HCT116 (cell line): ENCODE measurements at regions not wholly inside any gene's neighbourhood (a gene's known extent, or its start where the extent isn't known, plus 50 kb on each side); places are given as distances from the start of the nearest gene placed in this dataset.

Experiments
- ATF3 ChIP-seq: IDR thresholded peaks from 2 replicates; pipeline ENCODE4 v1.6.1; 2012
- CTCF ChIP-seq, 3 experiments: fragments of 200-600 bp in 1 of 3; sonication (generic) in 1 of 3; IDR thresholded peaks in 2 of 3; conservative IDR thresholded peaks in 1 of 3; 2 replicates each; pipeline ENCODE4 v1.5.1; 2012 to 2017; ENCODE audit warnings: low read depth in 2 of 3, low read length in 2 of 3, antibody characterized with exemption in 1 of 3, borderline replicate concordance in 1 of 3, control low read depth in 1 of 3, mild to moderate bottlenecking in 1 of 3, mixed read lengths in 1 of 3, mixed run types in 1 of 3, moderate library complexity in 1 of 3; ENCODE audit not compliant: insufficient read depth in 1 of 3
- EZH2 ChIP-seq: fragments of 200-600 bp; sonication (generic); IDR thresholded peaks from 2 replicates; pipeline ENCODE4 v1.6.1; 2017; ENCODE audit warnings: antibody characterized with exemption, mixed run types
- JUND ChIP-seq: IDR thresholded peaks from 2 replicates; pipeline ENCODE4 v1.6.1; 2012
- MAX ChIP-seq: IDR thresholded peaks from 2 replicates; pipeline ENCODE4 v1.6.1; 2012
- POLR2A ChIP-seq: IDR thresholded peaks from 2 replicates; pipeline ENCODE4 v1.7.0; 2011; ENCODE audit warnings: borderline replicate concordance; ENCODE audit not compliant: insufficient read depth, insufficient read length; ENCODE audit errors: extremely low read depth
- POLR2AphosphoS5 ChIP-seq: IDR thresholded peaks from 2 replicates; pipeline ENCODE4 v1.6.1; 2011; ENCODE audit warnings: mild to moderate bottlenecking, low read depth, low read length, moderate library complexity
- RAD21 ChIP-seq: IDR thresholded peaks from 2 replicates; pipeline ENCODE4 v1.6.1; 2012; ENCODE audit warnings: low read depth, mild to moderate bottlenecking
- SP1 ChIP-seq: IDR thresholded peaks from 2 replicates; pipeline ENCODE4 v1.6.1; 2012; ENCODE audit warnings: low read depth
- ZFX ChIP-seq: fragments of 450-650 bp; IDR thresholded peaks from 2 replicates; pipeline ENCODE4 v1.6.1; 2017

GRCh38 chr4:23333556-23333945, 556.3 kb downstream of the PPARGC1A start:
- TF ChIP-seq POLR2A: no peak
- TF ChIP-seq EZH2: no peak
- no peak for TF ChIP-seq POLR2AphosphoS5
- no peak for TF ChIP-seq ATF3
- TF ChIP-seq CTCF (IDR thresholded peaks at IDR 0.05 in 2 of 3, conservative IDR thresholded peaks at IDR 0.05 in 1 of 3; ENCODE audit: borderline replicate concordance in 1 of 3, insufficient read depth in 1 of 3, low read depth in 2 of 3, low read length in 2 of 3): no peak
- TF ChIP-seq JUND: no peak
- TF ChIP-seq RAD21: no peak
- no peak for TF ChIP-seq ZFX
- TF ChIP-seq MAX: no peak
- TF ChIP-seq SP1: no peak
